ENCODE measurements at regions not wholly inside any gene's neighbourhood (a gene's known extent, or its start where the extent isn't known, plus 50 kb on each side); places are given as distances from the start of the nearest gene placed in this dataset.

DNA sequence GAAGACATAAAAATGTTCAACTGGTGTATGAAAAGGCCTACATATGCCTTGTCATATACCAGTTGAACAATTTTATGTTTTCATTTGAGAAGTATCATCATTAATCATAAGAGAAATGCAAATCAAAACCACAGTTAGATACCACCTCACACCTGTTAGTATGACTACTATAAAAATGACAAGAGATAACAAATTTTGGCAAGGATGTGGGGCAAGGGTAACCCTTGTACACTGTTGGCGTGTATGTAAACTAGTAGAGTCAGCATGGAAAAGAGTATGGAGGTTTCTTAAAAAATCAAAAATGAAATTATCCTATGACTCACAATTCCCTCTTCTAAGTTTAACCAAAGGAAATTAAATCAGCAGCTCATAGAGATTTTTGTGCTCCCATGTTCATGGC, 250.4 kb upstream of the ST8SIA4 start:
- TF ChIP-seq, protein P1, sequence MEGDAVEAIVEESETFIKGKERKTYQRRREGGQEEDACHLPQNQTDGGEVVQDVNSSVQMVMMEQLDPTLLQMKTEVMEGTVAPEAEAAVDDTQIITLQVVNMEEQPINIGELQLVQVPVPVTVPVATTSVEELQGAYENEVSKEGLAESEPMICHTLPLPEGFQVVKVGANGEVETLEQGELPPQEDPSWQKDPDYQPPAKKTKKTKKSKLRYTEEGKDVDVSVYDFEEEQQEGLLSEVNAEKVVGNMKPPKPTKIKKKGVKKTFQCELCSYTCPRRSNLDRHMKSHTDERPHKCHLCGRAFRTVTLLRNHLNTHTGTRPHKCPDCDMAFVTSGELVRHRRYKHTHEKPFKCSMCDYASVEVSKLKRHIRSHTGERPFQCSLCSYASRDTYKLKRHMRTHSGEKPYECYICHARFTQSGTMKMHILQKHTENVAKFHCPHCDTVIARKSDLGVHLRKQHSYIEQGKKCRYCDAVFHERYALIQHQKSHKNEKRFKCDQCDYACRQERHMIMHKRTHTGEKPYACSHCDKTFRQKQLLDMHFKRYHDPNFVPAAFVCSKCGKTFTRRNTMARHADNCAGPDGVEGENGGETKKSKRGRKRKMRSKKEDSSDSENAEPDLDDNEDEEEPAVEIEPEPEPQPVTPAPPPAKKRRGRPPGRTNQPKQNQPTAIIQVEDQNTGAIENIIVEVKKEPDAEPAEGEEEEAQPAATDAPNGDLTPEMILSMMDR (conservative IDR thresholded peaks at IDR 0.05; ENCODE audit: low read depth in 2 of 2) = no peak
- TF ChIP-seq JUNB (IDR thresholded peaks at IDR 0.05; ENCODE audit: unreplicated experiment) (no peak), EZH2 (IDR thresholded peaks at IDR 0.05; ENCODE audit: low read depth, unreplicated experiment) (no peak), POLR2AphosphoS5 (IDR thresholded peaks at IDR 0.05; ENCODE audit: low read depth) (no peak), REST (IDR thresholded peaks at IDR 0.05; ENCODE audit: unreplicated experiment) (no peak), EZH2phosphoT487 (IDR thresholded peaks at IDR 0.05; ENCODE audit: unreplicated experiment) (no peak), CREB1 (CRISPR knock-in tag; IDR thresholded peaks at IDR 0.05; ENCODE audit: low read depth) (no peak), NANOG (IDR thresholded peaks at IDR 0.05; ENCODE audit: borderline replicate concordance) (no peak), STAT1 (IDR thresholded peaks at IDR 0.05; ENCODE audit: unreplicated experiment) (no peak), ZNF331 (CRISPR knock-in tag; IDR thresholded peaks at IDR 0.05; ENCODE audit: low read depth) (no peak), ZNF114 (CRISPR knock-in tag; IDR thresholded peaks at IDR 0.05) (no peak)
- TF ChIP-seq, protein P2, sequence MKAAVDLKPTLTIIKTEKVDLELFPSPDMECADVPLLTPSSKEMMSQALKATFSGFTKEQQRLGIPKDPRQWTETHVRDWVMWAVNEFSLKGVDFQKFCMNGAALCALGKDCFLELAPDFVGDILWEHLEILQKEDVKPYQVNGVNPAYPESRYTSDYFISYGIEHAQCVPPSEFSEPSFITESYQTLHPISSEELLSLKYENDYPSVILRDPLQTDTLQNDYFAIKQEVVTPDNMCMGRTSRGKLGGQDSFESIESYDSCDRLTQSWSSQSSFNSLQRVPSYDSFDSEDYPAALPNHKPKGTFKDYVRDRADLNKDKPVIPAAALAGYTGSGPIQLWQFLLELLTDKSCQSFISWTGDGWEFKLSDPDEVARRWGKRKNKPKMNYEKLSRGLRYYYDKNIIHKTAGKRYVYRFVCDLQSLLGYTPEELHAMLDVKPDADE (IDR thresholded peaks at IDR 0.05) = no peak
- TF ChIP-seq, protein P3, sequence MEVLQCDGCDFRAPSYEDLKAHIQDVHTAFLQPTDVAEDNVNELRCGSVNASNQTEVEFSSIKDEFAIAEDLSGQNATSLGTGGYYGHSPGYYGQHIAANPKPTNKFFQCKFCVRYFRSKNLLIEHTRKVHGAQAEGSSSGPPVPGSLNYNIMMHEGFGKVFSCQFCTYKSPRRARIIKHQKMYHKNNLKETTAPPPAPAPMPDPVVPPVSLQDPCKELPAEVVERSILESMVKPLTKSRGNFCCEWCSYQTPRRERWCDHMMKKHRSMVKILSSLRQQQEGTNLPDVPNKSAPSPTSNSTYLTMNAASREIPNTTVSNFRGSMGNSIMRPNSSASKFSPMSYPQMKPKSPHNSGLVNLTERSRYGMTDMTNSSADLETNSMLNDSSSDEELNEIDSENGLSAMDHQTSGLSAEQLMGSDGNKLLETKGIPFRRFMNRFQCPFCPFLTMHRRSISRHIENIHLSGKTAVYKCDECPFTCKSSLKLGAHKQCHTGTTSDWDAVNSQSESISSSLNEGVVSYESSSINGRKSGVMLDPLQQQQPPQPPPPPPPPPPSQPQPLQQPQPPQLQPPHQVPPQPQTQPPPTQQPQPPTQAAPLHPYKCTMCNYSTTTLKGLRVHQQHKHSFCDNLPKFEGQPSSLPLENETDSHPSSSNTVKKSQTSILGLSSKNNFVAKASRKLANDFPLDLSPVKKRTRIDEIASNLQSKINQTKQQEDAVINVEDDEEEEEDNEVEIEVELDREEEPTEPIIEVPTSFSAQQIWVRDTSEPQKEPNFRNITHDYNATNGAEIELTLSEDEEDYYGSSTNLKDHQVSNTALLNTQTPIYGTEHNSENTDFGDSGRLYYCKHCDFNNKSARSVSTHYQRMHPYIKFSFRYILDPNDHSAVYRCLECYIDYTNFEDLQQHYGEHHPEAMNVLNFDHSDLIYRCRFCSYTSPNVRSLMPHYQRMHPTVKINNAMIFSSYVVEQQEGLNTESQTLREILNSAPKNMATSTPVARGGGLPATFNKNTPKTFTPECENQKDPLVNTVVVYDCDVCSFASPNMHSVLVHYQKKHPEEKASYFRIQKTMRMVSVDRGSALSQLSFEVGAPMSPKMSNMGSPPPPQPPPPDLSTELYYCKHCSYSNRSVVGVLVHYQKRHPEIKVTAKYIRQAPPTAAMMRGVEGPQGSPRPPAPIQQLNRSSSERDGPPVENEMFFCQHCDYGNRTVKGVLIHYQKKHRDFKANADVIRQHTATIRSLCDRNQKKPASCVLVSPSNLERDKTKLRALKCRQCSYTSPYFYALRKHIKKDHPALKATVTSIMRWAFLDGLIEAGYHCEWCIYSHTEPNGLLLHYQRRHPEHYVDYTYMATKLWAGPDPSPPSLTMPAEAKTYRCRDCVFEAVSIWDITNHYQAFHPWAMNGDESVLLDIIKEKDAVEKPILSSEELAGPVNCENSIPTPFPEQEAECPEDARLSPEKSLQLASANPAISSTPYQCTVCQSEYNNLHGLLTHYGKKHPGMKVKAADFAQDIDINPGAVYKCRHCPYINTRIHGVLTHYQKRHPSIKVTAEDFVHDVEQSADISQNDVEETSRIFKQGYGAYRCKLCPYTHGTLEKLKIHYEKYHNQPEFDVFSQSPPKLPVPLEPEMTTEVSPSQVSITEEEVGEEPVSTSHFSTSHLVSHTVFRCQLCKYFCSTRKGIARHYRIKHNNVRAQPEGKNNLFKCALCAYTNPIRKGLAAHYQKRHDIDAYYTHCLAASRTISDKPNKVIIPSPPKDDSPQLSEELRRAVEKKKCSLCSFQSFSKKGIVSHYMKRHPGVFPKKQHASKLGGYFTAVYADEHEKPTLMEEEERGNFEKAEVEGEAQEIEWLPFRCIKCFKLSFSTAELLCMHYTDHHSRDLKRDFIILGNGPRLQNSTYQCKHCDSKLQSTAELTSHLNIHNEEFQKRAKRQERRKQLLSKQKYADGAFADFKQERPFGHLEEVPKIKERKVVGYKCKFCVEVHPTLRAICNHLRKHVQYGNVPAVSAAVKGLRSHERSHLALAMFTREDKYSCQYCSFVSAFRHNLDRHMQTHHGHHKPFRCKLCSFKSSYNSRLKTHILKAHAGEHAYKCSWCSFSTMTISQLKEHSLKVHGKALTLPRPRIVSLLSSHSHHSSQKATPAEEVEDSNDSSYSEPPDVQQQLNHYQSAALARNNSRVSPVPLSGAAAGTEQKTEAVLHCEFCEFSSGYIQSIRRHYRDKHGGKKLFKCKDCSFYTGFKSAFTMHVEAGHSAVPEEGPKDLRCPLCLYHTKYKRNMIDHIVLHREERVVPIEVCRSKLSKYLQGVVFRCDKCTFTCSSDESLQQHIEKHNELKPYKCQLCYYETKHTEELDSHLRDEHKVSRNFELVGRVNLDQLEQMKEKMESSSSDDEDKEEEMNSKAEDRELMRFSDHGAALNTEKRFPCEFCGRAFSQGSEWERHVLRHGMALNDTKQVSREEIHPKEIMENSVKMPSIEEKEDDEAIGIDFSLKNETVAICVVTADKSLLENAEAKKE (CRISPR knock-in tag; IDR thresholded peaks at IDR 0.05) = no peak
